ENCODE measurements at regions not wholly inside any gene's neighbourhood (a gene's known extent, or its start where the extent isn't known, plus 50 kb on each side); places are given as distances from the start of the nearest gene placed in this dataset.

DNA sequence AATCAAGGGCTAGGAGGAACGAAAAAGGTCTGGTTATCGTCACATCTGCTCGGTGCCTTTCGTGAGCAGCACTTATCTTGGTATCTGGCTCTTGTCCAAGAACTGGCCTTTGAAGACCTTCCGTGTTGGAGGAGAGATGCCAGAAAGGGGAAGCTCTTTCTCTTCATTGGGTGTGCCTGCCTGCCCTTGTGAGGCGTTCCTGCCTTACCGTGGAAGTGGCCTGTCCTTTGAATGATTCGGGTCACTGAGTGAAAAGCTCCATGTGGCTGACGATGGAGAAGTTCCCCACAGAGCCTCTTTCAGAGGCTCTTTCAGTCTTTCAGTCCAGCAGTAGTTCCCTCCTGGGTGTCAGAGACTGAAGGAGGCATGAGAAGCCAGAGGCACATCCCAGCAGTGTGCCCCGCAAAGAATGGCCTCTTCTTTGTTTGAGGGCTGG is 121.5 kb upstream of the SLC10A2 start:
- Histone ChIP-seq H3K9me3 (ENCODE audit: control insufficient read depth, insufficient read depth, low read depth, low read length) (no peaks in the 10 kb centered on the region), H3K79me2 (ENCODE audit: control insufficient read depth, insufficient read depth, low read length) (no peaks in the 10 kb centered on the region), H2AFZ (ENCODE audit: low read length) (no peak overlapping the region), H3K9ac (ENCODE audit: insufficient read depth, low read length) (no peak overlapping the region), H3K36me3 (ENCODE audit: control insufficient read depth, insufficient read depth, low read length) (no peaks in the 10 kb centered on the region), H3K27me3 (ENCODE audit: control insufficient read depth, insufficient read depth, low read length) (no peaks in the 10 kb centered on the region), H4K20me1 (ENCODE audit: control insufficient read depth, extremely low read depth, insufficient read depth, low read length) (no peaks in the 10 kb centered on the region), H3K4me1 (ENCODE audit: control insufficient read depth, extremely low read depth, insufficient read depth, low read length) (no peaks in the 10 kb centered on the region), H3K4me3 (replicated peaks in 1 of 4; ENCODE audit: control extremely low read depth in 1 of 4, insufficient read depth in 1 of 4, low read depth in 3 of 4, low read length in 4 of 4) (no peak overlapping the region), H3K27ac (ENCODE audit: insufficient read depth, low read length) (no peak overlapping the region), H3K4me2 (ENCODE audit: extremely low read depth, insufficient read depth, low read length) (no peak overlapping the region)
- TF ChIP-seq CTCF (conservative IDR thresholded peaks at IDR 0.05 in 1 of 2, IDR thresholded peaks at IDR 0.05 in 1 of 2; ENCODE audit: low read depth in 1 of 2, low read length in 2 of 2) (no peak), EZH2 (IDR thresholded peaks at IDR 0.05; ENCODE audit: low read length, missing control alignments) (no peak)
- DNase-seq (ENCODE audit: low read depth in 2 of 2) = no peak

GRCh38 chr13:103184413-103184812 is 118.2 kb upstream of the SLC10A2 start:
- H4K20me1 ChIP-seq (ENCODE audit: control insufficient read depth, extremely low read depth, insufficient read depth, low read length) = no peaks in the 10 kb centered on the region
- no peaks in the 10 kb centered on the region for H3K79me2 ChIP-seq (ENCODE audit: control insufficient read depth, insufficient read depth, low read length)
- no peaks in the 10 kb centered on the region for H3K4me1 ChIP-seq (ENCODE audit: control insufficient read depth, extremely low read depth, insufficient read depth, low read length)

More at GRCh38 chr13:103184413-103184812, 118.2 kb upstream of the SLC10A2 start:
- Histone ChIP-seq H3K9ac (ENCODE audit: insufficient read depth, low read length) (no peak overlapping the region), H3K27me3 (ENCODE audit: control insufficient read depth, insufficient read depth, low read length) (no peaks in the 10 kb centered on the region), H2AFZ (ENCODE audit: low read length) (no peak overlapping the region), H3K27ac (ENCODE audit: insufficient read depth, low read length) (no peak overlapping the region), H3K4me2 (ENCODE audit: extremely low read depth, insufficient read depth, low read length) (no peak overlapping the region), H3K36me3 (ENCODE audit: control insufficient read depth, insufficient read depth, low read length) (no peaks in the 10 kb centered on the region), H3K4me3 (replicated peaks in 1 of 4; ENCODE audit: control extremely low read depth in 1 of 4, insufficient read depth in 1 of 4, low read depth in 3 of 4, low read length in 4 of 4) (no peak overlapping the region), H3K9me3 (ENCODE audit: control insufficient read depth, insufficient read depth, low read depth, low read length) (no peaks in the 10 kb centered on the region)
- no peak for DNase-seq (ENCODE audit: low read depth in 2 of 2)
- no peak for TF ChIP-seq CTCF (conservative IDR thresholded peaks at IDR 0.05 in 1 of 2, IDR thresholded peaks at IDR 0.05 in 1 of 2; ENCODE audit: low read depth in 1 of 2, low read length in 2 of 2)
- TF ChIP-seq EZH2 (IDR thresholded peaks at IDR 0.05; ENCODE audit: low read length, missing control alignments) = no peak
